Uterus (tissue), 2 donors: ENCODE measurements at regions not wholly inside any gene's neighbourhood (a gene's known extent, or its start where the extent isn't known, plus 50 kb on each side); places are given as distances from the start of the nearest gene placed in this dataset.

ENCODE experiments used
- POLR2A ChIP-seq, 2 donors: fragments of 450-650 bp; IDR thresholded peaks; one replicate each; pipeline ENCODE4 v1.6.1; 2016; ENCODE audit warnings: antibody characterized with exemption in 2 of 2, mild to moderate bottlenecking in 1 of 2, moderate library complexity in 1 of 2
- TF ChIP-seq, protein P1 (sequence below), 4 experiments: fragments of 200-600 bp in 2 of 4; fragments of 450-650 bp in 2 of 4; sonication (generic) in 2 of 4; IDR thresholded peaks; one replicate each; pipeline ENCODE4 v1.5.1; 2016 to 2019; ENCODE audit warnings: antibody characterized with exemption in 4 of 4, mild to moderate bottlenecking in 2 of 4, moderate library complexity in 1 of 4

- TF ChIP-seq, protein P1, sequence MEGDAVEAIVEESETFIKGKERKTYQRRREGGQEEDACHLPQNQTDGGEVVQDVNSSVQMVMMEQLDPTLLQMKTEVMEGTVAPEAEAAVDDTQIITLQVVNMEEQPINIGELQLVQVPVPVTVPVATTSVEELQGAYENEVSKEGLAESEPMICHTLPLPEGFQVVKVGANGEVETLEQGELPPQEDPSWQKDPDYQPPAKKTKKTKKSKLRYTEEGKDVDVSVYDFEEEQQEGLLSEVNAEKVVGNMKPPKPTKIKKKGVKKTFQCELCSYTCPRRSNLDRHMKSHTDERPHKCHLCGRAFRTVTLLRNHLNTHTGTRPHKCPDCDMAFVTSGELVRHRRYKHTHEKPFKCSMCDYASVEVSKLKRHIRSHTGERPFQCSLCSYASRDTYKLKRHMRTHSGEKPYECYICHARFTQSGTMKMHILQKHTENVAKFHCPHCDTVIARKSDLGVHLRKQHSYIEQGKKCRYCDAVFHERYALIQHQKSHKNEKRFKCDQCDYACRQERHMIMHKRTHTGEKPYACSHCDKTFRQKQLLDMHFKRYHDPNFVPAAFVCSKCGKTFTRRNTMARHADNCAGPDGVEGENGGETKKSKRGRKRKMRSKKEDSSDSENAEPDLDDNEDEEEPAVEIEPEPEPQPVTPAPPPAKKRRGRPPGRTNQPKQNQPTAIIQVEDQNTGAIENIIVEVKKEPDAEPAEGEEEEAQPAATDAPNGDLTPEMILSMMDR (IDR thresholded peaks at IDR 0.05), result no peak
- TF ChIP-seq POLR2A (IDR thresholded peaks at IDR 0.05), result no peak
Measured at GRCh38 chr5:161216877-161217276, 329.6 kb downstream of the GABRB2 start.
